CD4-positive, alpha-beta T cell treated with Interleukin-4 for 1 hour (primary cell): ENCODE measurements at regions not wholly inside any gene's neighbourhood (a gene's known extent, or its start where the extent isn't known, plus 50 kb on each side); places are given as distances from the start of the nearest gene placed in this dataset.

ENCODE experiments used
- DNase-seq, 2 donors: peaks; one replicate each; pipeline ENCODE4 v3.0.0-alpha.2; 2020 to 2022

GRCh38 chr18:78883501-78883900, 96.1 kb upstream of the SALL3 start:
- no peak for DNase-seq

DNA sequence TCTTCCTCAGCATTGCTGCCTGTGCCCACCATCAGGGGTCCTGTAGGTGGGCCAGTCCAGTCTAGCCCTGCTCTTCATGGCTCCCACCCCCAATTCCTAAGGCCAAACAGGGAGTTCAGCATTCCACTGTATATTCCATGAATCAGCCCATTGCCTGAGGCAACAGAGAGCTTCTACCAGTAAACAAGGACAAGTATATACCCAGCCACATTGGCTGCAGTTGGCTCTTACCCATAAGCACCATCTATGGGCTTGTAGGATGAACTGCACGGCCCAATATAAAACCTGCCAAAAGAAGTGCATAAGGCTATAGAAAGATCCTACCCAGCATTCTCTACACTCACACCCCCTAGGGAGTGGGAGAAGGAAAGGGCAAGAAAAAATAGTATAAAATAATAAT, 95.1 kb upstream of the SALL3 start:
- DNase-seq, result no peak

- DNase-seq, result no peak
Measured at GRCh38 chr18:78889250-78889649, 90.4 kb upstream of the SALL3 start.

GRCh38 chr18:78890388-78890787, 89.2 kb upstream of the SALL3 start:
- no peak for DNase-seq

- DNase-seq, result no peak
Measured at GRCh38 chr18:78891185-78891762, 88.3 kb upstream of the SALL3 start.

- DNase-seq, result no peak
Measured at GRCh38 chr18:78892177-78892576, 87.4 kb upstream of the SALL3 start.

GRCh38 chr18:78892721-78893120, 86.9 kb upstream of the SALL3 start:
- DNase-seq, result no peak

- no peak for DNase-seq
Measured at GRCh38 chr18:78893281-78894032, 86.2 kb upstream of the SALL3 start.

DNA sequence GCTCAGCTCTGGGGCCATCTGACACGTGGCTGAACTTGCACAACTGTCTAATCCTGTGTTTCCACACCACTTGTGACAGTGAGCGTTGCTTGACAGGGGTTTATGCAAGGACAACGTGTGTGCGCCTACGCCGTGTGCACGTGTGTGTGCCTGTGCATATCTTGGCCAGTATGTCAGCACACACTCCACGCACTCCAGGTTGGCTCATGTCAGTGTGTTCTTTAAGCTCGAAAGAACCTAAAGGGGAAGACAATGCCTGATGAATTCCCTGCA, 85.6 kb upstream of the SALL3 start:
- DNase-seq, result no peak

DNA sequence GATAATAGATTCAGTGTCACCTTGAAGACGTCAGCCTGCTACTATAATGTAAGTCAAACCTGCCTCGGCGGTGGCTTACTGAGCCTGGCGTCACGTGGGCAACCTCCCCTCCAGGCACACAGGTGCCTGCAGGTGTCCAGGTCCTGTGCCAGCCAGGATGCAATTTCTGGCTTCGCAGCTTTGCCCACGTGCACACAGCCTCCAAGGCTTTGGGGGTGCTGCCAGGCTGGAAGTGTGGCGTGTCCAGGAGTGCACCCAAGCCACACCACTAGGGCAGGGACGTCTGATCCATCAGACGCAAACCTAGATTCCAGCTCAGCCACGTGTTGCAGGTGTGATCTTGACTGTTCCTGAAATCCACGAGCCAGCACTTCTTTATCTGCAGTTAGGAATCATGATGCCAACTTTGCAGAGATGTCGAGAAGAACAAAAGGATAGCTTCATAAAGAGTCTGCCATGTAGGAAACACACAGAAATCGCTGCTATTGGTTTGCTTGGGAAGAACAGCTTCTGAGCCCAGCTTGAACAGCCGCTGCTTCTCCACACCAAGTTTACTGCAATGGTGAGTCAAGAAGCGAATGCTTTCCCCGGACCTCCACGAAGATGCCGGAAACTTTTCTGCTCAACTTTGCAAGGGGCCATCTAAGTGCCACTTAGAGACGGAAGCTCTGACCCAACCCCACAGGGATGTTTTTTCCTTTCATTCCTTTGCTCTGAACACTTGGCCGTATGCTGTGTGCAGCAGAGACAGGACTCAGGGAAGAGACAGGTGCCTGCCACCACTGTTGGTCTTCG, 84.2 kb upstream of the SALL3 start:
- DNase-seq, result no peak

GRCh38 chr18:78896111-78896905, 83.3 kb upstream of the SALL3 start:
- no peak for DNase-seq

GRCh38 chr18:78898066-78898465, 81.6 kb upstream of the SALL3 start:
- no peak for DNase-seq

DNA sequence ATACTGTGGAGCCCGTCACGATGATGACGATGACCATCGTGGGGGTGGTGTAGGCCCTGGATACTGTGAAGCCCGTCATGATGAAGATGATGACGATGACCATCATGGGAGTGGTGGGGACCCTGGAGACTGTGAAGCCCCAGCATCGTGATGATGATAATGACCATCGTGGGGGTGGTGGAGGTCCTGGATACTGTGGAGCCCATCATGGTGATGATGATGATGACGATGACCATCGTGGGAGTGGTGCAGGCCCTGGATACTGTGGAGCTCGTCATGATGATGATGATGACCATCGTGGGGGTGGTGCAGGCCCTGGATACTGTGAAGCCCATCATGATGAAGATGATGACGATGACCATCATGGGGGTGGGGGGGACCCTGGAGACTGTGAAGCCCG, 81.0 kb upstream of the SALL3 start:
- no peak for DNase-seq

GRCh38 chr18:78899241-78899640, 80.4 kb upstream of the SALL3 start:
- DNase-seq, result no peak

GRCh38 chr18:78900938-78901909, 78.4 kb upstream of the SALL3 start:
- no peak for DNase-seq

DNA sequence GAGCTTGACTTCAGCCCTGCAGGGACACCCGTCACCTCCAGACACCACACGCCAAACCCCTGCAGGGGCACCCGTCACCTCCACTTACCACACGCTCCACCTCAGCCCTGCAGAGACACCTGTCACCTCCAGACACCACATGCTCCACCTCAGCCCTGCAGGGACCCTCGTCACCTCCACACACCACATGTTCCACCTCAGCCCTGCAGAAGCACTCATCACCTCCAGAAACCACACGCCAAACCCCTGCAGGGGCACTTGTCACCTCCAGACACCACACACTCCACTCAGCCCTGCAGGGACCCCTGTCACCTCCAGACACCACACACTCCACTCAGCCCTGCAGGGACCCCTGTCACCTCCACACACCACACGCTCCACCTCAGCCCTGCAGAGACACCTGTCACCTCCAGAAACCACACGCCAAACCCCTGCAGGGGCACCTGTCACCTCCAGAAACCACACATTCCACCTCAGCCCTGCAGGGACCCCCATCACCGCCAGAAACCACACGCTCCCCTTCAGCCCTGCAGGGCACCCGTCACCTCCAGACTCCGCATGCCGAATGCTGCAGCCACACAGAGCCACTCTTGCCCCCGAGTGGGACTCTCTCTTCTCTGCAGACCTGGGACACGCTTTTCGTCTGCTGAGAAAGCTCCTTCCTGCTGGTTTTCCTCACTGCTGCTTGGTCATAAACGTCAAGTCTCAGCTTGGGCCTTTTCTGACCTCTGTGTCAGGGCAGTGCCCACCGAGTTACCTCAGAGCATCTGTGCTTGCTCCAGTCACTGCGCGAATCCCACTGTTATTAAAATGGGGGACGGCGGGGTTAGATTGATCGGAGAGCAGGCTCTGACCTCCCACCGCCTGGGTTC, 77.5 kb upstream of the SALL3 start:
- no peak for DNase-seq

DNA sequence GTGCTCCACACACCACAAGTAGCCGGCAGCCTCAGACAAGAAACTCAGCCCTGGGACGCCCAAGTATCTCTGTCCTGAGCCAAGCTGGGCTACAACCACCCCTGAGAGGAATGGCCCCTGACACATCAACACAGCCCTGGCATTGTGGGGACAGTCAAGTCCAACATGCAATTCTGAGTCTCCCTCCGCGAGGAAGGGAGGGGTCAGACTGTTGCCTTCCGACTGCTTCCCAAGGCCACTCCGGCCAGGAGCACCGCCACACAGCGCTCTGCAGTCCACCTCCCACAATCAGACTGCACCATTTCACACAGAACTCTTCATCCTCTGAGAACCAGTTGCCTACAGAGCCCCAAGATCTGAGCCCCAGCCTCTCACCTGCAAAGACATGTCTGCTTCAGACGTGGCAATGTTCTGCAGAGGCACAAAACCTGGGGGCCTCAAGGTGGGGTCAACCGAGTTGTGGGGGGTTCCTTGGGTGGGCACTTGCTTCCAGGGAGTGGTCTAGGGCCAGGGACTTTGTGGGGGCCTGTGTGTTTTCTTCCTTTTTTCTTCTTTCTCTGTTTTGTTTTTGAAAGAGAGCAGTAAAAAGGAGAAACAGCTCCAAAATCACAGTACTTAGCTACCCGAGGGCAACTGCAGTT, 76.7 kb upstream of the SALL3 start:
- DNase-seq, result no peak

DNA sequence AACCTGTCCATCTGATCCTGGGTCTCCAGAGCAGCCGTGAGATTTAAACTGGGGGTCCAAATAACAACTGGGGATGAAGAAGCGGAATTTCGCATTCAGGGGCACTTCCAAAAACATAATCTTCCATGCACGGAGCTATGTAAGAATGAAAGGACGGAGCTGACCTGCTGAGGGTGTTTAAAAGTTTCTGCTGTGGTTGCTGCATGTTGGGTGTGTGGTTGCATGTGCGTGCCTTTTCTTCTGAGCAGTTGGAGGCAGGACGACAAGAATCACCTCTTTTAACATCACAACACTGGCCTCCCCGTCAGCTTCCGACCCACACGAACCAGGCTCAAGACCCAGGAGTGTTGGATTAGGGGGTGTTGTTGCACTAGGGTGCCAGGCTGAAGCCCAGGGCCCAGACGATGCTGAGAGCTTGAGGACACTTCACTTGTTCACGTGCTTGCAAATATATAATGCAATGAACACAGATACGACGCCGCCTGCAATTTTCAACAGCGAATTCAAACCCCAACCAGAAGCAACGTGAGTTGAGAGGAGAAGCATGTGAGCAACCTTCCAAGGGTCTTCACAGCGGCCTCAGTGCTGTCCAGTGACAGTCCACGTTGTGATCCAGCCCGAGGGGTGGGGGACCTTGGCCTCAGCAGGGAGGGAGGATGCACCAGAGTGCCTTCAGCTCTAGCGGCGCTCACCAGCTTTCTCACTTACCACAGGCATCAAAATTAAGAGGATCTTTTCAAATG, 76.0 kb upstream of the SALL3 start:
- DNase-seq, result no peak

- no peak for DNase-seq
Measured at GRCh38 chr18:78904179-78904531, 75.5 kb upstream of the SALL3 start.

GRCh38 chr18:78905334-78905733, 74.3 kb upstream of the SALL3 start:
- no peak for DNase-seq
